GM21723 (cell line): ENCODE measurements at regions not wholly inside any gene's neighbourhood (a gene's known extent, or its start where the extent isn't known, plus 50 kb on each side); places are given as distances from the start of the nearest gene placed in this dataset.

Source experiments
- ATAC-seq: cut with Tn5 transposase; IDR thresholded peaks from one replicate; pipeline ENCODE4 v1.9.1; 2021; ENCODE audit warnings: mild to moderate bottlenecking, moderate library complexity; ENCODE audit not compliant: unreplicated experiment

DNA sequence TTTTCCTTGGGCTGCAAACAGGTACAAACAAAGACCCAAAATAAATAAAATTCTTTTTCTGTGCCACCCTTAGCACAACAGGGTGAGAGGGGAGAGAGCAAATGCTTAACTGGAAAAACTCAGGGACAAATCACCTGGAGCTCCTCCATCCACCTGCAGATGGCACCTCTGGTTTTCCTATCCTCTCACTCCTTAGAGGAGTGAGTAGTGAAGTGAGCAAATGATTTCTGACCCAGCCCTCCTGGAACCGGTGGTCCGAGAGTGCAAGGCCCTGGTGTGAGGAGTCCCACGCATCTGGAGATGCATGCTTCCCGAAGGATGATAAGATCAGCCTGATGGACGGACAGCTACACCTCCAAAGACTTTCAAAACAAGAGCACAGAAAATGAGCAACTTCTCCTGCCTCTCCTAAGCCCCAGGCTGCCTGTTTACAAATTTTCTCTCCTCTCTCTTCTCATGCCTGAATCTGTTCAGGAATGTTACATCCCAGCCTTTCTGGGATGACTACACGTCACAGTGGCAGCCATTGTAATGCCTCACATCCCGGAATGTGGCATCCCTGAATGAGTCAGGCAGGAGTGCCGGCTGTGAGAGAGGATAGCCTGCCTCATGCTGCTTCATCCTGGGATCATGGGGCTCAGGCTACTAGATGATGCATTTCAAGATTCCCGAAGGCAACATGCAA lies 86.4 kb downstream of the ADRB2 start:
- no peak for ATAC-seq

DNA sequence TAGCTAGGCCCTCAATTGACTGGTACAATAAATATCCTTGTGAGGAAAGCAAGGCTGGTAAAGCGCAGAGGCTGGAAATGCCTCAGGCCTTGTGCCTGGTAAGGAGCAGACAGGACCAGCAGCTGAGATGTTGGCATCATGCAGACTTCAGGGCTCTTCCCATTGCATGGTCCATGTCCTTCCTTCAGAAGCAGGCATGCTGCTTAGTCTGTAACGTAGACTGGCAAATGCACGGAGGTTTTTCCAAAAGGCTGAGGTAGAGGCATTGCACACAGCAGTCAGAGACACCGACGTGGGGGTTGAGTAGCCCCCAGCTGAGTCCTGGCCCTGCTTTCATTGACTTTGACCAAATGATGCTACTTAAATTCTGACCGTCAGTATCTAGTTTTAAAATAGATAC lies 87.1 kb downstream of the ADRB2 start:
- ATAC-seq: no peak

DNA sequence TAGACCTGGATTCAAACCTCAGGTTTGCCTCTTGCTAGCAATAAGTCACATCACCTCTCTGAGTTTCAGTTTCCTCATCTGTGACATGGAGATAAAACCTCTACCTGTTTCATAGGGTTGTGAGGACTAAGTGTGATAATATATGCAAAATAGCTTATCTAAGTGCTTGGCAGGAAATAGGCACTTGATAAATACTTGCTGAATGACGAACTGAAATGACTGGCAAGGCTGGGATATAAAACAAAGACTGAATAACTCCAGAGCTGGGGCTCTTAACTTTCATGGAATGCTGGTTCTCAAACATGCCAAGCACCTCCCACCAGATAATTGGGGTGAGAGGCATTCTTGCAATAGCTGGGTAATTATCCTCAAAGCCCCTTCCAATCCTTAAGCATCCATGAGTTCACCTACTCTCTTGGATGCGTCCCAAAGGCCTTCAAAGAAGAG lies 87.6 kb downstream of the ADRB2 start:
- ATAC-seq: no peak

DNA sequence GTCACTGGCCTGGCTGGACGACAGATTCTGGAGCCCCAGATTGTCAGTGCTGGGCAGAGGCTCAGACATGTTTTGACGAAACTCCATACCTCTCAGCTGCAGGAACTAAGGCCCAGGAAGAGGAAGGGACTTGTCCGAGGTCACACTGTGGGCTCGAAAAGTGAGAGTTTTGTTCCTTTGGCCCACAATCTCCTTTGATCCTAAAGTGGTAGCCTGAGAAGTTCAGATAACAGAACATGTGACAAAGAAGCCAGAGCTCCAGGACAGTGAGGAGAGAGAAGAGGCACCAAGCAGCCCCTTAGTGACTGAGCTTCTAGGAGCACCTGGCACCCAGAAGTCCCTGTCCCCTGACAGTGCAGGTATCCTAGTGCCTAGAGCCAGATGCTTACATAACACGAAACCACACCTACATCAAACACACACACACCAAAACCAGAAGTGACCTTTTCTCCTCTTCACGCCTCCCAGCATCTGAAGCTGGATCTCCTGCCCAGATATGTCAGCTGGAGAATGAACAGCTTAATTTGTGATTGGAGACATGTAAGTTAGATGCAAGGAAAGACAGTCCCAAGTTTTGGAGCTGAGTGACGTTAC lies 88.9 kb downstream of the ADRB2 start:
- ATAC-seq: no peak

DNA sequence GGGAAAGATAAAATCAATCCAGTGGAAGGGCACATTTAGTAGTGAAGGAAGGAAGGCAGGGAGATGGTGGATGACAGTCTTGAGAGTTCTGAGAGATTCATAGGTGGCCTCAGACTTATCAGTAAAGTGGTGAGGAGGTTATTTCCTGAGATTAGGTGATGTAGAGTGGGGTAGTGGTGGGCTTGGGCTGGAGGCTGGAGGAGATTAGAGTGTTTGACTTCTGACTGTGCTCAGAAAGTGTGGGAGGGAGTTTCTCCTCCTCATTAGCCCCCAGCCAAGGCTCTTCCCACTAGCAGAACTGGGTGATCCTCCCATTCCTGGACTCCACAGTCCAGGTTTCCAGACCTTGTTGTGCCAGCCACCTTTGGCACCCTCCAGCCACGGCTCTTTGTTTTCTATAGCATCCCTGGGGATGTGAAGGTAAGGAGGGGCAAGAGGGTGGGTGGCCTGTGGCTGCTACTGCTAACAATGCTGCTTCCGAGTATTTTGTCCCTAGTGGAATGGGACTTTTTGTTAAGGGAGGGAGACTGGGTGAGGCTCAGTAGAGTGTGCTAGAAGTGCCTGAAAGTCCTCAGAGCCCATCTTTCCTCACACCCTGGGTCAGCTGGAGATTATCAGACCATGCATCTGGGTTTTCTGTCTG lies 94.4 kb downstream of the ADRB2 start:
- ATAC-seq: no peak

DNA sequence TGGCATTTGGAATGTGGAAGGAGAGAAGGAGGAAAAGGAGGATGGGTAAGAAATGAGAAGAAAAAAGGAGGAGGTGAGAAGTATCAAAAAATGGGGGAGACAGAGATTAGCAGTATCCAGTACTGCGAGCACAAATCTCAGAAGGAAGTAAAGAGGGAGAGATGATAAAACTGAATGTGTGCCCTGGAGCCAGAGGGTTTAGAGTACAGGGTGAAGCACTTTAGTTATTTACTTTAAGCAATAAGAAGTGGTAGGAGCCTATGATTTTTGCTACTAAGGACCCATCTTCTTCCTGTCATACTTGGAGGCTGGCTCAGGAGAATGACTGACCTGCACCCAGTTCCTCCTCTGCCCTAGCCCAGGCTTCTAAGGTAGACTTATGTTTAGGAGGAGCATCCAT lies 94.9 kb downstream of the ADRB2 start:
- no peak for ATAC-seq

DNA sequence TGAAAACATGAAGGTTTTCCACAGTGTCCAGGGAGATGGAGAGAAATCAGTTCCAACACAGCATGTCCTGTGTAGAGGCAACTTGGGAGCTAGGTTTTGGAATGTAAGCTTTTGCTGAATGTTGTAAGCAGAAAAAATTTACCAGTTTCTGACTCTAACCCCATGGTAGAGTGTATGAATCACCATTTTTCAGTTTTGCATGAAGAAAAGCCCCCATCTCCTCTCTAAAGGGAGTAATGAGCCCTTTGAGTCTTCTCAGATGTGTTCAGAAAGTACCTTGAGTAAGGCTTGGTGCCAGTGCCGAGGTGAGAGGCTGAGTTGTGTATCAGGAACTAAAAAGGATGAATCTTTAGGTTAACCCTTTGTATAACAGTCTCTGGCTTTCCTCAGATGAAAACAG lies 96.2 kb downstream of the ADRB2 start:
- ATAC-seq: peak; percentile 89

DNA sequence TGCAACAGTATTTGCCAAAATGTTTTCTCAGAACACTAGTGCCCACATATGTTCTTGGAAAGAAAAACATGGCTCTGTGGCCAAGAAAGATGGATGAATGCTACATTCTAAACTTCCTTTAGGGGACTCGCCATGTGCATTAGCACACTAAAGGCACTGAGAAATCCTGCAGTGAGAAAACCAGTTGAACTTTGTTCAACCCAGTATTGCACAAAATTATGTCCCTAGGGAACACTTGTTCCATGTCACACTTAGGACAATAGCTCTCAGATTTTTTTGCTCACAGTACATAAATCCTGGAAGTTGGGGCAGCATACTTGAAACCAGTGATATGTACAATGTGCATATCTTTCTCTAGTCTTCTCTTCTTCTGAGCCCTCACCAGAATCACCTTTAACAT lies 96.6 kb downstream of the ADRB2 start:
- no peak for ATAC-seq

DNA sequence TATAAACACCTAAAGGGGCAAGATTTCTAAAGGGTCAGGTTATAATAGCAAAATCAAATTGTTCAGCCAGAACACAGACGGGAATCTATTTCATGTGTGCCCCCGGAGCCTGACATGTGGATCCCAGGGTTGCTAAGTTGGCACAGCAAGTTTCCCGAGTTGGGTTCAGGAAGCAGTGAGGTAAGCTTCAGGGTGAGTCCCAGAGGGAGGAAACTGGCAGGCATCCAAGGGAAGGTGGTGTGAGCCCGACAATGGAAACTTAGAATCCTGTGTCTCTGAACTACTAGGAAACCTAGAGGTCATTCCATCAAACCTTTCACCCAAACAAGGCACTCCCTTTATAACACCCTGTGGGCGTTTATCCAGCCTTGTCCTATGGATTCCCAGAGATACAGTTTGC lies 98.4 kb downstream of the ADRB2 start:
- no peak for ATAC-seq

DNA sequence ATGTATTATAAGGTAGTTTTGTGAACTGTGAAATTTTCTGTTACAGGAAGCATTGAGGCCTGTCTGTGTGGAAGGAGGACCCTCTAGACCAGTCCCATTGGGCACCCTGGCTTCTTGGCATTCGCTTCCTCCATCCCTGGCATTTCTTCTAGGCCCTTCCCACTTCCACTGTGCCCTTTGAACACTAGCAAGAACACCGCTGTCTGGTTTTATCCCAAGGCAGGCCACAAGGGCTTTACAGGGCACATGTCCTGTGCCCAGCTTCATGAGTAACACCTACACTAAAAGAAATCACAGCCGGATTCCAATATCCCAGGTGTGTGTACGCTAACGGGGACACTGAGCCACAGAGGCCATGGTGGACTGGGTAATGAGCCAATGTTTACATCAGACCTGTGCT lies 99.8 kb downstream of the ADRB2 start:
- ATAC-seq: no peak

DNA sequence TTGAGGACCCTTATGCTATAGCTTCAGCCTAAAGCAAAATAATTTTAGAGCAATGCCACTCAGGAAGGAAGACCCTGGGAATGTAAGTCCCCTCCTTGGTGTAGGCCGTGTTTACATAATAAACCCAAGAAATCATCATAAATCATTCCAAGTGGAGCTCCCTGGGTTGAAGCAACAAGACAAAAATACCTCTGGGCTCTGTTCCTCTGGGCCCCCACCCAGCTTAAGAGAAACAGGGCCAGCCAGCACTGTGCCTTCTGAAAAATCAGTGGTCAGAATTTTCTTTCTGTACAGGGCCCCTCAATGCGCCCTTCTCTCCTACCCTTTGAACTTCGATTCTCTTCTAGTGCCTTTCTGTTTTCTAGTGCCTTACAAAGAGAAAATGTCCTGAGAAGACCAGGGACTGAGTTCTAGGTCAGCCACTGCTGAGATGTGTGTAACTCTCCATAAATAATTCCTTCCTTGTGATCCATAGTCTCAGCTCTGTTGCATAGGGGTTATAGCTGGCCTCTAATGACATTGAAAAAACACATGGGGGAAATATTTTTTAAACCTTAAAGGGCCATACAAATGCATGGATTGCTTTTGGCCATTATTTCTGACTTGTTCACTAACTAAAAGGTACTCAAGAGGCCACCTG lies 101.0 kb downstream of the ADRB2 start:
- no peak for ATAC-seq

DNA sequence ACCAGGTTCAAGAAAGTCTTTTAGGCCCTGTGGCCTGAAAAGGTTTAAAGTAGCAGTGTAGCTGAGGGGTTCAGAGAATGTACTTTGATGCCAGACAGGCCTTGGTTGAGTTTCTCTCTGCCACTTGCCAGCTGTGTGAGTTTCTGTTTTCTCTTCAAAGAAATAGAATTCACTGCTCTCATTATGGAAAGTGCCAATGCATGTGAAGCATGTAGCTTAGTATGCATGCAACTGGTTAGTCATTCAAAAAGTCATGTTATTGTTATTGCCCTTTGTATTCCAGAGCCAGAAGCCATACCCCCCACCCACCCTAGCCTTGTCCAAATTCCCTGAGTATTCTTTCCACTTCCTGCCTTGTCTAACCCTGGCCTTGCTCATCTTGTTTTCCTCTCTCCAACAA lies 101.7 kb downstream of the ADRB2 start:
- no peak for ATAC-seq

DNA sequence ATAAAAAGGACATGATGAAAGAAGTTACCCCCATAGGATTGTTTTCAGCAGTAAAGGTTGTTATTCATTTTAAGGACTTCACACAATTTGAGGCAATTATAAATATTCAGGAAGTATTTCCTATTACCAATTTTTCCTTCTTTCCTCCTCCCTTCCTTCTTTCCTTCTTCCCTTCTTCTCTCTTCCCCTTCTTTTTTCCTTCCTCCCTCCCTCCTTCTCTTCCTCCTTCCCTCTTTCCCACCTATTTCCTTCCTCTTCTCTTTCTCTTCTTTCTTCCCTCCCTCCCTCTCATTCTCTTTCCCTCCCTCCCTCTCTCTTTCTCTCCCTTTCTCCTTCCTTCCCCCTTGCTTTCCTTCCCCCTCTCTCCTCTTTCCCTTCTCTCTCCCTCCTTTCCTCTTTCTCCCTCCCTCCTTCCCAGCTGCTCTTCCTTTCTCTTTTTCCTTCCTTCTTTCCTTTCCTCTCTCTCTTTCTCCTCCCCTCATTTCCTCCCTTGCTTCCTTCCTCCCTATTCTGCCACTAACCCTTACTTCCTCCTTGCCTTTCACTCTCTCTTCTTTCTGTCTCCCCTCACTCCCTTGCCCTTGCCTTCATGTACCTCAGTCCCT lies 105.1 kb downstream of the ADRB2 start:
- ATAC-seq: no peak

DNA sequence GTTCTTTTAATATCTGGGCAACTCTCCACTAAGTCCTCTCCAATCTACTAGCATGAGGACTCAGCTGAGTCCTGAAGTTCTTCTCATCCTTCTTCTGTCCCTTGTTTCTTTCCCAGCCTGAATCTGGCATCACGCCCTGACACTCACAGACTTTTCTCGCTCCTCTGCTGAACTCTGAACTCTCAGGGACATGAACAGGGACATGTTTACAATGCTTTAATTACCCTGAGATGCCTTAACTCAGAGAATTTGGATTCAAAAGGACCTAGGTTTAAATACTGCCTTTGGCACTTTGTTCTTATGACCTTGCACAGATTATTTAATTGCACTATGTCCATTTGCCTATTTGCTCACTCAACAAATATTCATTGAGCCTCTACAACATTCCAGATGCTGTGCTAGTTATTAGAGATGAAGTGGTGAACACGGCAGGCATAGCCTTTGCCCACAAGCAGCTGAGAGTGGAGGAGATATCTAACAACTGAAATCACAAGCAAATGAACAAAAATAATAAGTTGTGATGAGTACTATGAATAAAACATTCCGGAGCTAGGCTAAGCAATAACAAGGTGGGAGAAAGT lies 106.0 kb downstream of the ADRB2 start:
- ATAC-seq: no peak

DNA sequence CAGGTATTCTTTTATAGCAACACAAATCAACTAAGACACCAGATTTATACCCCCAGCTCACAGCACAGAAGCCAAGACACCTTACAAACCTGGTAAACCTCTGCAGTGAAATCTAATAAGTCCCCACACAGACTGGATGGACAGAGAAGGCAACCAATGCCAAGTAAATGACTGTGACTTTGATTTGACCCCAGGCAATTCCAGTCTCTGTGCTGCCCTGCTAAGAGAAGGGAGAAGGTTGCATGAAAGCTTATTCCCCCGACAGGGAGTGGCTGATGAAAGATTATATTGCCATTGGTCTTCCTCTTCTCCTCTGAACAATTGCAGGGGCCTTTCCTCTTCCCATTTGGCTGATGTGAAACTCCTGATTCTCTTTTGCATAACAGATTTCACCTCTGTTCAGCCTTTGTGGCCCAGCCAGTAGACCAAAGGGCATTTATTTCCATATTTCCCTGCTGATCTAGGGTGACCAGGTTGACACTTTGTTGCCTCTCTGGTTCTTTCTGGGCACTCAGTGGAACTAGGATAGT lies 107.6 kb downstream of the ADRB2 start:
- ATAC-seq: no peak

DNA sequence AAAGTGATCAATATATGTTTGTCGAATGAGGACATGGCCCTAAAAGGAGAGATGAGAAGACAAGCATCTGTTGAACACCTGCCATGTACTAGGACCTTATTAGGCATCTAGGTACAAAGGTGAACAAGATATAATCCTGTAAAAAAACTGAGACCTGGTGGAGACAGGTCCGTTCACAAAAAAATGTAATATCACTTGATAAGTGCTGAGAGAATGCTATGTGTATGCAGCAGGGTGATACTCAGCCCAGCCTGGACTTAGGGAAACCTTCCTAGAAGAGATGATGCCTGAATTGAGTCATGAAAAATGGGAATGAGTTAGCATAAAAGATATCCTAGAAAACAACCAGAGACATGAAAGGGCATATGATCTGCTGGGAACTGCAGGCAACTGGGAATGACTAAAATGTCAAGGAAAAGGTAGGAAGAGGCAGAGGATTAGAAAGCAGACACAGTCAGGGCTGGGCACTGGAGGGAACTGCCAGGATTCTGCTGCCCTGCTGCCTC lies 108.5 kb downstream of the ADRB2 start:
- no peak for ATAC-seq

DNA sequence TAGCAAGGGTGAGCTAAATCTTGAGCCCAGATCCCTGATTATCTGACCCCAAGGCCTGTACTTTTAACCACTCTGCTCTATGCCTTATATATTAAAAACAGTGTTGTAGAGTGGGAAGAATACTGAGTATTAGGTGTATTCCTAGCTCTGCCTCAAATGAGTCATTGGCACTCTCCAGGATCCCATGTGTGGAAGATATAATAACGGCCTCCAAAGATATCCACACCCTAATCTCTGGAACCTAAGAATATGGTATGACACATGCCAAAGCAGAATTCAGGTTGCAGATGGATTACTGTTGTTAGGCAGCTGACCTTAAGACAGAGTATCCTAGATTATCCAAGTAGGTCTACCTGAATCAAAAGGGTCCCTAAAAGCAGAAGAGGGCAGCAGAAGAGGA lies 110.8 kb downstream of the ADRB2 start:
- no peak for ATAC-seq

DNA sequence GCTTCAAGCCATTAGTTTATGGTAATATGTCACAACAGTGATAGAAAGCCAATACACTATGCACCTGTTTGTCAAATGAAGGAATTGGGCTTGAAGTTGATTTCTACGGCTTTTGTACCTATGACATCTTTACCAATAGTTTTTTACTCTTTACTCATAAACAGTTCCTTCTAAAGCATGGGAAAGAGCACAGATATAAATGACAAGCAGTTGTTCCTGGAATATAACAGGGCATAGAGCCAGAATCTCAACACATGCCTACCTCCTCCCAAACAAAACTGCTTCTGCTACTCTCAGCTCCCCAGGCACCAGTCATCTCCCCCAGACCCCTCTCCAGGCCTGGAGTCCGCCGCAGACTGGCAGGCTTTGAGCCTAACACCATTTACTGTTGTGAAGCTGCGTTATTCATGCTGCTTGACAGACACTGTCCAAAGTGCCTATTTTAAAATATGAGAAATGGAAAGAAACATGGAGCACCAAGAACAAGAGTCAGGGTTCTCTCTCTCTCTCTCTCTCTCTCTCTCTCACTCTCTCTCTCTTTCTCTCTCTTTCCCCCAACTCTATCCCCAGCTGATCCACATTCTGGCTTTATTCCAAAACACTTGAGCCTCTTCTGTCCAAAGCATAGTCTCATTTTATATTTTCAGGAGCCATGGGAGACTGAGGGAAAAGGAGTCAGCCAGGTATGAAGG lies 111.6 kb downstream of the ADRB2 start:
- no peak for ATAC-seq

DNA sequence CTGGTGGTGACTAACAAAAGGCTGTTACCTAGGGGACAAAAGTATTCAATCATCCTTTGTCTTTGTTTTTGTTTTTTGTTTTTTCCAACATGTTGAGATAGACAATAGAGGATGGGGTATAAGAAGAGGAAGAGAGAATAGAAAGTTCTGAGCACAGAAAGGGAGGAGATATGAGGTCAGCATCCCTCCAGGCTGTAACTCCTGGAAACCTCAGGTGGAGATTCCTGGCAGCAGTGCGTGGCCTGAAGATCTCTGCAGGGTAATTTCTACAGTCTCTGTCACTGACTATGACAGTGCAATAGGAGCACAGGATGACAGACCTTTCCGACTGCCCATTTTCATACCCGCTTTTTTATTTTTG lies 112.1 kb downstream of the ADRB2 start:
- ATAC-seq: no peak

DNA sequence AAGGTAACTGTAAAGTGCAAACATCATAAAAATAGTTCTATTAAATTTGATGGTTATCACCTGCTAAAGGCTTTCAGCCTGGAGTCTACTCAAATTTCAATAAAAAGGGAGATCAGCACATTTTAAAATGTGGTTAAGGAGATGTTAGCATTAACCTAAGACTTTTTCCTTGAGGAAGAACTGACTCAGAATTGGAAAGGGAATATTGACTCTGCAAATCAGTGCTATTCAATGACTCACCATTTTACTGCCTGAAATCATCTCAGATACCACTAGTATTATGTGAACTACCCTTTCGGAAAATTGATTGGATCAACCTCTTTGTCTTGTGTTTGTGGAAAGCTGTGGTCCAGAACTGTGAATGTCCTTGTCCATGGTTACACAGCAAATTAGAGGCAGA lies 113.3 kb downstream of the ADRB2 start:
- ATAC-seq: no peak
